ENCODE measurements at regions not wholly inside any gene's neighbourhood (a gene's known extent, or its start where the extent isn't known, plus 50 kb on each side); places are given as distances from the start of the nearest gene placed in this dataset.

- no peak for DNase-seq (ENCODE audit: low spot score)
Observed at GRCh38 chr19:33947265-33947964, 150.7 kb downstream of the KCTD15 start.

GRCh38 chr19:33948651-33949335 lies 152.1 kb downstream of the KCTD15 start:
- DNase-seq (ENCODE audit: low spot score), result no peak

- DNase-seq (ENCODE audit: low spot score), result no peak
Observed at GRCh38 chr19:33950091-33950750, 153.6 kb downstream of the KCTD15 start.

DNA sequence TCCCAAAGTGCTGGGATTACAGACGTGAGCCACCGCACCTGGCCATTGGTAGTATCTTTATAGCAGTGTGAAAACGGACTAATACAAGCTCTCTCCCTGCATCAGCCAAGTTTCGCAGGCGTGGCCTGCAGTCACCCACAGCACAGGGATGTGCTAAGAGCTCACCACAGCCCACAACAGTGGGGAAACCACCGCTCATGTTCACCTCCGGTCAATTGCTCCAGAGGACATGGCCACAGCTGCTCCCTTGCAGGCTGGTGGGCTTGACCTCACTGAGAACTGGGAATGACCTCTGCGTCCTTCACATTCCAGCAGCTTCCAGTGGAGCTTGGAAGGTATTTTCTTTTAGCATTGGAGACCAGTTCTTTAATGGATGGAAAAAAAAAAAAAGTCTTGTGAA lies 156.4 kb downstream of the KCTD15 start:
- DNase-seq (ENCODE audit: low spot score), result no peak

DNA sequence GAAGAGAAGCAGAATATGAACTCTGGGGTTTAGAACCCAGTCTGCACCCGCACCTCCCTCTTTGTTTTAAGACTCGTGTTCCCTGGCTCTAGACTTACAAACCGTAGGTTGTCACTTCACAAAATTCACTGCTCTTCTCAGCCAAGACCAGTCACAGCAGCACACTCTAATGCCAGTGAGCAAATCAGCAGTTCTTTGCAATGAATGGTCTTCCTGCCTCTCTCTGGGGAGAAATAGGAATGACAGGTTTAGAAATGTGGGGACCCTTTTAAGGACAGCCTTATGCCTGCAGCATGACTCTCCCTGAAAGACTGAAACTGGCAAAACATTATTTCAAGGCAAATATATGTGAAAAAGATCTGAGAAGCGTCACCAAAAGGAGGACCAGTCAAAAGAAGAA lies 156.9 kb downstream of the KCTD15 start:
- DNase-seq (ENCODE audit: low spot score), result no peak

GRCh38 chr19:33954686-33955085 lies 158.0 kb downstream of the KCTD15 start:
- no peak for DNase-seq (ENCODE audit: low spot score)

- DNase-seq (ENCODE audit: low spot score), result no peak
Observed at GRCh38 chr19:33956941-33957340, 160.3 kb downstream of the KCTD15 start.

- no peak for DNase-seq (ENCODE audit: low spot score)
Observed at GRCh38 chr19:33957804-33958203, 161.1 kb downstream of the KCTD15 start.

GRCh38 chr19:33960566-33960965 lies 163.9 kb downstream of the KCTD15 start:
- no peak for DNase-seq (ENCODE audit: low spot score)

GRCh38 chr19:33962161-33962560 lies 165.5 kb downstream of the KCTD15 start:
- DNase-seq (ENCODE audit: low spot score), result no peak

GRCh38 chr19:33963514-33963913 lies 166.8 kb downstream of the KCTD15 start:
- DNase-seq (ENCODE audit: low spot score), result no peak

DNA sequence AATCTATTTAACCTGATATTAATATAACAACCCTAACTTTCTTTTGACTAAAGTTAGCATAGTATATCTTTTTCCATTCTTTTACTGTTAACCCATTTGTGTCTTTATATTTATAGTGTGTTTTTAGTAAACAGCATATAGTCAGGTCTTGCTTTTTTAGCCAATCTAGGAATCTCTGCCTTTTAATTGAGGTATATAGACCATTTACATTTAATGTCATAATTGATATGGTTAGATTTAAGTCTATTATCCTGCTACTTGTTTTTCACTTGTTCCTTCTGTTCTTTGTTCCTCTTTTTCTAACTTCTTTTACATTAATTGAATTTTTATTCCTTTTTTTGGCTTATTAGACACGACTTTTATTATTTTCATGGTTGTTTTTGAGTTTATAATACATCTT lies 174.4 kb downstream of the KCTD15 start:
- DNase-seq (ENCODE audit: low spot score), result no peak

- no peak for DNase-seq (ENCODE audit: low spot score)
Observed at GRCh38 chr19:33977756-33978685, 181.4 kb downstream of the KCTD15 start.

GRCh38 chr19:33982706-33983105 lies 186.0 kb downstream of the KCTD15 start:
- DNase-seq (ENCODE audit: low spot score), result no peak

- DNase-seq (ENCODE audit: low spot score), result no peak
Observed at GRCh38 chr19:33988601-33989000, 183.7 kb upstream of the LSM14A start.

DNA sequence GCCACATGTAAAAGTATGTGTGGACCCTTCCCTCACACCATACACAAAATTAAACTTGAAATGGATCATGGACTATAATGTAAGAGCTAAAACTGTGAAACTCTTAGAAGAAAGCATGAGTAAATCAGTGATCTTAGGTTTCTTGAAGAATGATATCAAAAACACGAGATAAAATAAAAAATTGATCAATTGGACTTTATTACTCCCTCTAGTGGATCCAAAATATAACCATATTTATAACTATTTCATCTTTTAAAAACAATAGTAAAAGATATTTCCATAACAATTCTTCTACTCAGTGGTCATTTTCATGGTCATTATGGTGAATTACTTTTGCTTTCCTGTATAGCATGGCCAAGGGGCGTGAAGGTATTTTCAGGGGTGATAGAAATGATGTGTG lies 174.6 kb upstream of the LSM14A start:
- no peak for DNase-seq (ENCODE audit: low spot score)

DNA sequence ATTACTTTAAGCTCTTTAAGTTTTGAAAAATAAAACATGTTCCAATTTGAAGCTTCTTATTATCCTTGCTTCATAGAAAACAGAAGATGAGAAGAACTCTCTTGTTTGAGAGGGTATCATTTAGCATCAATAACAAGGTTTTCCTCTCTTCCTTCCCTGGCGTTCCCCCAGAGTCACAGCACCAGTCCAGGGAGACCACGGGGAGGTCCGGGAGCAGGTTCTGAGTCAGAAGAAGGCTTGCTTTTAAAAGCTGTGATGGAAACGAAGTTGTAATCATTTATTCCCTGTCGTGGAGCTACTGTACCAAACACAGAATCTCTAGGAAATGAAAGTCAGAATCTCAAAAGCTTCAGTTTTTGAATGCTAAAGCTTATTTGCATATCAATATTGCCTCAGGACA lies 174.0 kb upstream of the LSM14A start:
- DNase-seq (ENCODE audit: low spot score), result no peak

- DNase-seq (ENCODE audit: low spot score), result no peak
Observed at GRCh38 chr19:33998739-33999345, 173.5 kb upstream of the LSM14A start.

DNA sequence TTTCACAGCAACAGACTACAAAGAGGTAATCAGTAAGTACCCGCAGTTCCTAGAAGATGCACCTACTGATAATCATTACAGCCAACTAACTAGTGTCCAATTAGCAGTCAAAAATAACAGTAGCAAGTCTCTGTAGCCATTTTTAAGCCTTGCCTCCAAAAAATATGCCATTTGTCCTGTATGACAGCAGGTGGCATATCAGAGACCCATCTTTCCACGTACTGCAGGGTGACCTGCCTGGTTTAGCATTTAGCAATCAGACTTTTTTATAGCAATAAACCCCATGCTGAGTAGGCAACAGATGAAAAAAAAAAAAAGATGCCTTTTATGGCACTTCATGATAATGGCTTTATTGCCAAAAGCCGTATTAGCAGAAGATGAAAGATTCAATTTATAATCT lies 155.3 kb upstream of the LSM14A start:
- DNase-seq (ENCODE audit: low spot score), result no peak

DNA sequence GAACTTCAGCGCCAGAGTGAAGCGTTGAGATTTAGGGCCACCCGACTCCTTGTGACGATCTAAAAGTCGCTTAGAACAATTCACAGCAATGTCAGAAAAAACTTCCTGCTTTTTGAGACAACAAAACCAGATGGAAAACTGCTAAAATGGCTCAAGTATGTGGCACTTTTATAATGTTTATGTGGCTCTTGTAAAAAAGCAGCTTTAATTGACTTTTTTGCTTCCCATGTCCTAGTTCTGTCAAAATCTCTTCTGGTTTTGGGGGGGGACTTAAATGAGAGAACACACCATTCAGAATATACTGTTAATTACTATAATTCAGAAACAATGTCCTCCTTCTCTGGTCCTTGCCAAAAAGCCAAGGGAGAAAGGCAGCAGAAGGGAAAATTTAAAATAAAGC lies 154.7 kb upstream of the LSM14A start:
- DNase-seq (ENCODE audit: low spot score), result no peak

DNA sequence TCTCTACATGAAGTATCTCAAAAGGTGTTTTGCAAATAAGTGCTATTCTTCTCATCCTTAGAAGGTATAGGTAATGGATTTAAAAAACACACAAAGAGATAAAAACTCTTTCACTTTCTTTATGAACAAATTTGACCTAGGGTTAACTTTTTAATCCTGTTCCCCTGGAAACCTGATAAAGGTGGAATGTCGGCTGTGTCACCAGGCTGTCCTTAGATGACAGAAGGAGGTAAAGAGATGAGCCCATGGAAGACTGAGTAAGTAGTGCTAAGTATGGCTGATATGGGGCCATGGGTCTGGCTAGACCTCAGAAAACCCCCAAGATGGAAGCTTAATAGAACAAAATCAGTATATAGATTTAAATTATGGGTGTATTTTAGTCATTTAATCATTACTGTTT lies 153.8 kb upstream of the LSM14A start:
- no peak for DNase-seq (ENCODE audit: low spot score)

GRCh38 chr19:34023381-34023780 lies 148.9 kb upstream of the LSM14A start:
- DNase-seq (ENCODE audit: low spot score), result no peak

Measured in A172 (cell line).